ENCODE measurements at regions not wholly inside any gene's neighbourhood (a gene's known extent, or its start where the extent isn't known, plus 50 kb on each side); places are given as distances from the start of the nearest gene placed in this dataset.

- H3K4me3 Mint-ChIP-seq = no peak overlapping the region
- H3K9me3 Mint-ChIP-seq = peaks cover 0 to 4% of the 10 kb centered on the region in 2 donors
- H3K4me1 Mint-ChIP-seq (ENCODE audit: low read depth in 2 of 2) = no peaks in the 10 kb centered on the region
- H3K27me3 Mint-ChIP-seq = no peaks in the 10 kb centered on the region
- DNase-seq = no peak
- ATAC-seq (replicated peaks) = no peak
- no peaks in the 10 kb centered on the region for H3K36me3 Mint-ChIP-seq (ENCODE audit: insufficient read depth)
- no peak overlapping the region for H3K27ac Mint-ChIP-seq
Measured at GRCh38 chr1:60470246-60470645, 396.7 kb upstream of the C1orf87 start.

GRCh38 chr1:60463786-60464185 lies 390.2 kb upstream of the C1orf87 start:
- H3K4me3 Mint-ChIP-seq = no peak overlapping the region
- ATAC-seq (replicated peaks) (no peak), DNase-seq (no peak)

GRCh38 chr1:60463146-60463545 lies 389.6 kb upstream of the C1orf87 start:
- Mint-ChIP-seq H3K36me3 (ENCODE audit: insufficient read depth) (no peaks in the 10 kb centered on the region), H3K4me3 (no peak overlapping the region), H3K27me3 (no peaks in the 10 kb centered on the region), H3K9me3 (peaks cover 6% of the 10 kb centered on the region in 2 donors), H3K4me1 (ENCODE audit: low read depth in 2 of 2) (no peaks in the 10 kb centered on the region), H3K27ac (no peak overlapping the region)
- DNase-seq (no peak), ATAC-seq (replicated peaks) (no peak)

More at GRCh38 chr1:60463786-60464185, 390.2 kb upstream of the C1orf87 start:
- Mint-ChIP-seq H3K27me3 (no peaks in the 10 kb centered on the region), H3K9me3 (peaks cover 4 to 6% of the 10 kb centered on the region in 2 donors), H3K4me1 (ENCODE audit: low read depth in 2 of 2) (no peaks in the 10 kb centered on the region), H3K27ac (no peak overlapping the region), H3K36me3 (ENCODE audit: insufficient read depth) (no peaks in the 10 kb centered on the region)

GRCh38 chr1:60461925-60462595 lies 388.5 kb upstream of the C1orf87 start:
- H3K4me3 Mint-ChIP-seq = no peak overlapping the region
- no peak overlapping the region for H3K27ac Mint-ChIP-seq
- H3K36me3 Mint-ChIP-seq (ENCODE audit: insufficient read depth) = no peaks in the 10 kb centered on the region
- ATAC-seq (replicated peaks) = no peak
- no peaks in the 10 kb centered on the region for H3K4me1 Mint-ChIP-seq (ENCODE audit: low read depth in 2 of 2)
- DNase-seq = no peak
- H3K27me3 Mint-ChIP-seq = no peaks in the 10 kb centered on the region
- H3K9me3 Mint-ChIP-seq = peaks cover 4 to 6% of the 10 kb centered on the region in 2 donors

GRCh38 chr1:60458111-60458510 lies 384.5 kb upstream of the C1orf87 start:
- Mint-ChIP-seq H3K27me3 (no peaks in the 10 kb centered on the region), H3K4me1 (ENCODE audit: low read depth in 2 of 2) (no peaks in the 10 kb centered on the region), H3K27ac (no peak overlapping the region), H3K9me3 (peaks cover 2 to 6% of the 10 kb centered on the region in 2 donors), H3K36me3 (ENCODE audit: insufficient read depth) (no peaks in the 10 kb centered on the region), H3K4me3 (no peak overlapping the region)
- DNase-seq (no peak), ATAC-seq (replicated peaks) (no peak)

GRCh38 chr1:60449876-60450275 lies 376.3 kb upstream of the C1orf87 start:
- no peak for ATAC-seq (replicated peaks)
- H3K9me3 Mint-ChIP-seq = peaks cover 0 to 4% of the 10 kb centered on the region in 2 donors
- no peaks in the 10 kb centered on the region for H3K36me3 Mint-ChIP-seq (ENCODE audit: insufficient read depth)
- no peak overlapping the region for H3K27ac Mint-ChIP-seq
- DNase-seq = no peak
- no peaks in the 10 kb centered on the region for H3K27me3 Mint-ChIP-seq
- no peak overlapping the region for H3K4me3 Mint-ChIP-seq
- H3K4me1 Mint-ChIP-seq (ENCODE audit: low read depth in 2 of 2) = no peaks in the 10 kb centered on the region

GRCh38 chr1:60448850-60449249 lies 375.3 kb upstream of the C1orf87 start:
- Mint-ChIP-seq H3K4me1 (ENCODE audit: low read depth in 2 of 2) (no peaks in the 10 kb centered on the region), H3K4me3 (no peak overlapping the region), H3K27ac (no peak overlapping the region), H3K9me3 (peaks cover 0 to 4% of the 10 kb centered on the region in 2 donors), H3K27me3 (no peaks in the 10 kb centered on the region), H3K36me3 (ENCODE audit: insufficient read depth) (no peaks in the 10 kb centered on the region)
- no peak for ATAC-seq (replicated peaks)
- DNase-seq = no peak

GRCh38 chr1:60444680-60445079 lies 371.1 kb upstream of the C1orf87 start:
- DNase-seq = no peak
- no peaks in the 10 kb centered on the region for H3K36me3 Mint-ChIP-seq (ENCODE audit: insufficient read depth)
- H3K4me1 Mint-ChIP-seq (ENCODE audit: low read depth in 2 of 2) = no peaks in the 10 kb centered on the region
- no peak for ATAC-seq (replicated peaks)
- H3K27ac Mint-ChIP-seq = no peak overlapping the region
- H3K27me3 Mint-ChIP-seq = no peaks in the 10 kb centered on the region
- no peak overlapping the region for H3K4me3 Mint-ChIP-seq
- peaks cover 0 to 8% of the 10 kb centered on the region in 2 donors for H3K9me3 Mint-ChIP-seq

- H3K4me3 Mint-ChIP-seq = no peak overlapping the region
- H3K27me3 Mint-ChIP-seq = no peaks in the 10 kb centered on the region
- DNase-seq (no peak), ATAC-seq (replicated peaks) (no peak)
- peaks cover 0 to 13% of the 10 kb centered on the region in 2 donors for H3K9me3 Mint-ChIP-seq
- H3K36me3 Mint-ChIP-seq (ENCODE audit: insufficient read depth) = no peaks in the 10 kb centered on the region
- no peaks in the 10 kb centered on the region for H3K4me1 Mint-ChIP-seq (ENCODE audit: low read depth in 2 of 2)
- no peak overlapping the region for H3K27ac Mint-ChIP-seq
Measured at GRCh38 chr1:60436186-60436585, 362.6 kb upstream of the C1orf87 start.

GRCh38 chr1:60431593-60431992 lies 358.0 kb upstream of the C1orf87 start:
- Mint-ChIP-seq H3K4me1 (ENCODE audit: low read depth in 2 of 2) (no peaks in the 10 kb centered on the region), H3K36me3 (ENCODE audit: insufficient read depth) (no peaks in the 10 kb centered on the region), H3K27me3 (peaks cover 0 to 9% of the 10 kb centered on the region in 2 donors), H3K4me3 (no peak overlapping the region), H3K9me3 (peaks cover 0 to 12% of the 10 kb centered on the region in 2 donors), H3K27ac (no peak overlapping the region)
- DNase-seq = no peak
- ATAC-seq (replicated peaks) = no peak

GRCh38 chr1:60430375-60430774 lies 356.8 kb upstream of the C1orf87 start:
- DNase-seq (no peak), ATAC-seq (replicated peaks) (no peak)
- Mint-ChIP-seq H3K36me3 (ENCODE audit: insufficient read depth) (no peaks in the 10 kb centered on the region), H3K4me1 (ENCODE audit: low read depth in 2 of 2) (no peaks in the 10 kb centered on the region), H3K27ac (no peak overlapping the region), H3K9me3 (peaks cover 0 to 7% of the 10 kb centered on the region in 2 donors), H3K4me3 (no peak overlapping the region), H3K27me3 (peaks cover 0 to 9% of the 10 kb centered on the region in 2 donors)

GRCh38 chr1:60428127-60428526 lies 354.6 kb upstream of the C1orf87 start:
- peaks cover 0 to 4% of the 10 kb centered on the region in 2 donors for H3K9me3 Mint-ChIP-seq

GRCh38 chr1:60427701-60428100 lies 354.1 kb upstream of the C1orf87 start:
- Mint-ChIP-seq H3K27ac (no peak overlapping the region), H3K36me3 (ENCODE audit: insufficient read depth) (no peaks in the 10 kb centered on the region), H3K4me1 (ENCODE audit: low read depth in 2 of 2) (no peaks in the 10 kb centered on the region), H3K9me3 (peaks cover 0 to 4% of the 10 kb centered on the region in 2 donors), H3K4me3 (no peak overlapping the region), H3K27me3 (peaks cover 0 to 9% of the 10 kb centered on the region in 2 donors)
- no peak for ATAC-seq (replicated peaks)
- no peak for DNase-seq

More at GRCh38 chr1:60428127-60428526, 354.6 kb upstream of the C1orf87 start:
- no peak overlapping the region for H3K27ac Mint-ChIP-seq
- H3K36me3 Mint-ChIP-seq (ENCODE audit: insufficient read depth) = no peaks in the 10 kb centered on the region
- DNase-seq (no peak), ATAC-seq (replicated peaks) (no peak)
- peaks cover 0 to 9% of the 10 kb centered on the region in 2 donors for H3K27me3 Mint-ChIP-seq
- H3K4me3 Mint-ChIP-seq = no peak overlapping the region
- no peaks in the 10 kb centered on the region for H3K4me1 Mint-ChIP-seq (ENCODE audit: low read depth in 2 of 2)

- DNase-seq (no peak), ATAC-seq (replicated peaks) (no peak)
- Mint-ChIP-seq H3K27ac (no peak overlapping the region), H3K4me3 (no peak overlapping the region), H3K27me3 (peaks cover 0 to 9% of the 10 kb centered on the region in 2 donors), H3K9me3 (peaks cover 0 to 4% of the 10 kb centered on the region in 2 donors), H3K36me3 (ENCODE audit: insufficient read depth) (no peaks in the 10 kb centered on the region), H3K4me1 (ENCODE audit: low read depth in 2 of 2) (no peaks in the 10 kb centered on the region)
Measured at GRCh38 chr1:60427194-60427593, 353.6 kb upstream of the C1orf87 start.
